K562 (cell line): ENCODE measurements at regions not wholly inside any gene's neighbourhood (a gene's known extent, or its start where the extent isn't known, plus 50 kb on each side); places are given as distances from the start of the nearest gene placed in this dataset.

ENCODE experiments used
- ATAC-seq: fragments of 200-7000 bp; cut with Tn5 transposase; 3 replicates; pipeline ENCODE4 v1.9.1; 2020; ENCODE audit warnings: moderate library complexity
- BruUV-seq: library from RNA; stranded (reverse); fragments of 400-500 nt; replicated peaks from 2 replicates; lab custom pipeline; 2021; lab: Mats Ljungman, UMichigan
- CTCF ChIA-PET: fragments of 300-600 bp; formaldehyde crosslinking; extraction: SDS; loops from one replicate; lab custom pipeline; 2021; ENCODE audit warnings: low intra/inter-chr PET ratio; lab: Yijun Ruan, JAX
- POLR2A ChIA-PET: fragments of 300-600, 350-650 bp; sonication (Branson Sonifier 250); formaldehyde crosslinking; extraction: SDS; loops from one replicate; lab custom pipeline; 2021; ENCODE audit warnings: antibody characterized with exemption, inconsistent platforms; lab: Yijun Ruan, JAX
- DNase-seq, 4 experiments: peaks; one replicate each; pipeline versions ENCODE4 v3.0.0 to v3.0.0-alpha.2; 2011 to 2018; ENCODE audit warnings: low spot score in 3 of 4, mixed read lengths in 3 of 4; ENCODE audit errors: extremely low read depth in 1 of 4
- FAIRE-seq: peaks from 2 replicates; lab custom pipeline; 2011; peaks lifted over from hg19 to GRCh38; lab: Jason Lieb, UNC
- H2AFZ ChIP-seq: 2 replicates; pipeline ENCODE4 v1.6.0; 2011; ENCODE audit warnings: low read depth, low read length, control low read depth, inconsistent platforms
- H3K27ac ChIP-seq: fragments of 200-600 bp; 3 replicates; pipeline ENCODE4 v1.8.0; 2011; ENCODE audit warnings: low read depth, mild to moderate bottlenecking, control low read depth, inconsistent platforms, low read length, moderate library complexity, mixed read lengths; ENCODE audit errors: extremely low read depth
- H3K27me3 ChIP-seq, 2 experiments: fragments of 300-600 bp in 1 of 2; 2 replicates in 1 of 2; 3 replicates in 1 of 2; pipeline versions ENCODE4 v1.6.0 to v1.8.0; 2011; ENCODE audit warnings: inconsistent platforms in 2 of 2, low read length in 2 of 2, mild to moderate bottlenecking in 1 of 2, mixed read lengths in 1 of 2, moderate library complexity in 1 of 2; ENCODE audit not compliant: control insufficient read depth in 2 of 2, insufficient read depth in 2 of 2
- H3K36me3 ChIP-seq: fragments of 300-600 bp; 3 replicates; pipeline ENCODE4 v1.8.0; 2011; ENCODE audit warnings: mild to moderate bottlenecking, low read length, inconsistent platforms; ENCODE audit not compliant: control insufficient read depth, insufficient read depth
- H3K4me1 ChIP-seq, 2 experiments: fragments of 200-600 bp in 1 of 2; replicated peaks in 1 of 2; 2 replicates in 1 of 2; 3 replicates in 1 of 2; pipeline versions ENCODE4 v1.5.1 to v1.8.0; 2011; ENCODE audit warnings: inconsistent platforms in 2 of 2, low read length in 2 of 2, mild to moderate bottlenecking in 1 of 2, mixed read lengths in 1 of 2, moderate library complexity in 1 of 2; ENCODE audit not compliant: control insufficient read depth in 2 of 2, insufficient read depth in 2 of 2
- H3K4me2 ChIP-seq: 2 replicates; pipeline ENCODE4 v1.6.1; 2011; ENCODE audit warnings: low read length, control low read depth, inconsistent platforms, mixed read lengths; ENCODE audit not compliant: insufficient read depth
- H3K4me3 ChIP-seq: fragments of 200-600 bp; sonication (generic), shearing (Covaris generic); 2 replicates; pipeline ENCODE4 v1.5.1; 2016; ENCODE audit warnings: control low read depth, inconsistent platforms
- H3K79me2 ChIP-seq: fragments of 200-600 bp; 3 replicates; pipeline ENCODE4 v1.8.0; 2011; ENCODE audit warnings: low read length, inconsistent platforms; ENCODE audit not compliant: control insufficient read depth, insufficient read depth
- H3K9ac ChIP-seq, 2 experiments: 2 replicates each; pipeline versions ENCODE4 v1.6.0 to v1.6.1; 2011; ENCODE audit warnings: low read depth in 2 of 2, low read length in 2 of 2, control low read depth in 1 of 2, inconsistent platforms in 1 of 2, mild to moderate bottlenecking in 1 of 2, mixed read lengths in 1 of 2; ENCODE audit not compliant: insufficient read depth in 1 of 2
- H3K9me1 ChIP-seq: one replicate; pipeline ENCODE4 v1.6.0; 2011; ENCODE audit warnings: inconsistent platforms, mild to moderate bottlenecking, low read length, moderate library complexity; ENCODE audit not compliant: control insufficient read depth, insufficient read depth
- H3K9me3 ChIP-seq: replicated peaks from 2 replicates; pipeline ENCODE4 v1.5.1; 2011; ENCODE audit warnings: low read depth, low read length, inconsistent platforms; ENCODE audit not compliant: control insufficient read depth, insufficient read depth
- H4K20me1 ChIP-seq: replicated peaks from 2 replicates; pipeline ENCODE4 v1.6.1; 2011; ENCODE audit warnings: low read length, inconsistent platforms, mixed read lengths; ENCODE audit not compliant: control insufficient read depth, insufficient read depth
- MCM5 ChIP-seq: fragments of 450-650 bp; IDR thresholded peaks from 2 replicates; pipeline ENCODE4 v1.6.1; 2016; ENCODE audit warnings: low read depth
- PML ChIP-seq: IDR thresholded peaks from 2 replicates; pipeline ENCODE4 v1.6.1; 2012; ENCODE audit warnings: low read length, inconsistent platforms
- RAD21 ChIP-seq, 2 experiments: fragments of 250-450 bp in 1 of 2; fragments of 450-650 bp in 1 of 2; sonication (Bioruptor Pico) in 1 of 2; formaldehyde crosslinking in 1 of 2; IDR thresholded peaks in 1 of 2; conservative IDR thresholded peaks in 1 of 2; 2 replicates each; pipeline versions ENCODE4 v1.4.0 to v1.8.0; 2020 to 2022; ENCODE audit warnings: mild to moderate bottlenecking in 2 of 2, moderate library complexity in 1 of 2
- TAL1 ChIP-seq: fragments of 450-650 bp; IDR thresholded peaks from 2 replicates; pipeline ENCODE4 v1.6.1; 2016; ENCODE audit warnings: mild to moderate bottlenecking
- ZBTB17 ChIP-seq: fragments of 450-650 bp; formaldehyde crosslinking; IDR thresholded peaks from 2 replicates; pipeline ENCODE4 v1.4.0; 2020; ENCODE audit warnings: mild to moderate bottlenecking
- ZNF175 ChIP-seq: fragments of 200-800 bp; sonication (Bioruptor generic); IDR thresholded peaks from 2 replicates; pipeline ENCODE4 v1.6.1; 2016; ENCODE audit warnings: low read depth, mild to moderate bottlenecking, missing genetic modification characterization, missing compliant biosample characterization
- ZNF551 ChIP-seq: fragments of 250-450 bp; sonication (Bioruptor Pico); IDR thresholded peaks from 2 replicates; pipeline ENCODE4 v1.5.0; 2021; ENCODE audit warnings: mild to moderate bottlenecking, moderate library complexity
- WGBS: fragments of 100-300 bp; shearing (Covaris generic); methylation state at CpG from one replicate; pipeline ENCODE4 v1.1.6; 2016; ENCODE audit warnings: low coverage, mixed read lengths; ENCODE audit not compliant: insufficient coverage; ENCODE audit errors: missing lambda C conversion rate; 5-methylcytosine and 5-hydroxymethylcytosine counted together
- in situ Hi-C: fragments of 300-500 bp; cut with MboI; formaldehyde crosslinking; loops from 4 replicates; pipeline ENCODE4 v1.15.0; 2018; ENCODE audit warnings: inconsistent platforms, mixed read lengths
- intact Hi-C: fragments of 100-400 bp; cut with micrococcal nuclease; formaldehyde crosslinking; loops from 2 replicates; pipeline ENCODE4 v1.14.2; 2022
- TF ChIP-seq, protein P1 (sequence below): sonication (generic); formaldehyde crosslinking; IDR thresholded peaks from 2 replicates; pipeline ENCODE4 v1.8.1; 2023; ENCODE audit warnings: mild to moderate bottlenecking, missing genetic modification reagents, moderate library complexity

DNA sequence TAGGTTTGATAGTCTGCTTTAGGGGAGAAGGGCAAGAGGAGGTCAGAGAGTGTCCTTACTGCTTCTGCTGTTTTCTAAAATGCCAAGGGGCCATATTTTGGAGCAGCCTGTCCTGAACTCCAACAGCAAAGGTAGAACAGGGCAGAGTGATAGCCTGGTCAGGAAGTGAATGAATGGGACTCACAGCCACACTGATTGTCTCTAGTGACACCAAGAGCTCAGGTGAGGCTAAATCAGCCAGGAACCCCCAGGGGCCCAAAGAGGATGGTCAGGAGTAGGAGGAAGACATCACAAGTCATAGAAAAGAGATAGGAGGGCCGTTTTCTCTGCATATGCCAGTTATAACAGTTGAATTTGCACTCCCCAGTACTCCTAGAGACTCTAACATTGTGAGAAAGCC lies 97.4 kb upstream of the DUSP10 start:
- H4K20me1 ChIP-seq, result no peaks in the 10 kb centered on the region
- no peaks in the 10 kb centered on the region for H3K79me2 ChIP-seq
- H3K9ac ChIP-seq, result no peak overlapping the region
- no peak overlapping the region for H3K4me3 ChIP-seq
- TF ChIP-seq PML (no peak), RAD21 (CRISPR knock-in tag; conservative IDR thresholded peaks at IDR 0.05 in 1 of 2, IDR thresholded peaks at IDR 0.05 in 1 of 2) (peak in 1 of 2 experiments; percentile 34; a peak in 2 of 4 replicates), TAL1 (no peak), ZNF175 (CRISPR knock-in tag) (no peak), MCM5 (no peak), ZNF551 (CRISPR knock-in tag) (no peak), ZBTB17 (CRISPR knock-in tag) (no peak)
- TF ChIP-seq, protein P1, sequence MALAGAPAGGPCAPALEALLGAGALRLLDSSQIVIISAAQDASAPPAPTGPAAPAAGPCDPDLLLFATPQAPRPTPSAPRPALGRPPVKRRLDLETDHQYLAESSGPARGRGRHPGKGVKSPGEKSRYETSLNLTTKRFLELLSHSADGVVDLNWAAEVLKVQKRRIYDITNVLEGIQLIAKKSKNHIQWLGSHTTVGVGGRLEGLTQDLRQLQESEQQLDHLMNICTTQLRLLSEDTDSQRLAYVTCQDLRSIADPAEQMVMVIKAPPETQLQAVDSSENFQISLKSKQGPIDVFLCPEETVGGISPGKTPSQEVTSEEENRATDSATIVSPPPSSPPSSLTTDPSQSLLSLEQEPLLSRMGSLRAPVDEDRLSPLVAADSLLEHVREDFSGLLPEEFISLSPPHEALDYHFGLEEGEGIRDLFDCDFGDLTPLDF, result no peak
- BruUV-seq, result no TSS peak
- ATAC-seq (peak; percentile 66), FAIRE-seq (no peak), DNase-seq (no peak)
- no peaks in the 10 kb centered on the region for H3K36me3 ChIP-seq
- in situ Hi-C loops, result no loop called here
- no peak overlapping the region for H3K27ac ChIP-seq
- H3K9me3 ChIP-seq, result no peaks in the 10 kb centered on the region
- no peaks in the 10 kb centered on the region for H3K4me1 ChIP-seq
- peaks cover 0 to 3% of the 10 kb centered on the region in 2 experiments; a peak in 2 of 5 replicates for H3K27me3 ChIP-seq
- intact Hi-C loops, result no loop called here
- ChIA-PET POLR2A (no interaction called here), CTCF (no interaction called here)
- H2AFZ ChIP-seq, result no peak overlapping the region
- no peak overlapping the region for H3K4me2 ChIP-seq
- H3K9me1 ChIP-seq, result no peaks in the 10 kb centered on the region
- 4% methylated on average over 1 of the region's 1 CpG for WGBS
